IPS DF 4.7 (cell line): ENCODE measurements at regions not wholly inside any gene's neighbourhood (a gene's known extent, or its start where the extent isn't known, plus 50 kb on each side); places are given as distances from the start of the nearest gene placed in this dataset.

ENCODE experiments used
- DNase-seq: peaks from one replicate; pipeline ENCODE4 v3.0.0-alpha.2; 2013; ENCODE audit warnings: low spot score; ENCODE audit errors: extremely low read depth

- DNase-seq: no peak
Measured at GRCh38 chr13:63175536-63175935, 1759.9 kb upstream of the PCDH20 start.

- no peak for DNase-seq
Measured at GRCh38 chr13:63167699-63168337, 1752.2 kb upstream of the PCDH20 start.

DNA sequence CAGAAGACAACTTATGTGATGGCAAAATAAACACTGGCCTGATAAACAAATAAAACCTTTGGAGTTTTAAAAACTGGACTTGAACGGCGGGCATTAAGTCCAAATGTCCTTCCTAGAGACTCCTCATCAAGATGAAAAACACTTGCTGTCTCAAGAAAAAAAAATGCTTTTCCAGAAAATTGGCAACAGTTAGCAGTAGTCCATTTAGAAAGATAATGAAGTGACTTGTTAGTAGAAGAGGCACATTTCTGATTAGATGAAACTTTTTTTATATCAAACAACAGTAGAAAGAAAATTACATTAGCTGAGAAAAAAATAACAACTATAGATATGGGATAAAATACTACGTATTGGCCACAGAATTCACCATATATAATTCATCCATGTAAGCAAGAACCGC lies 1750.7 kb upstream of the PCDH20 start:
- no peak for DNase-seq

- no peak for DNase-seq
Measured at GRCh38 chr13:63163903-63164302, 1748.3 kb upstream of the PCDH20 start.

GRCh38 chr13:63161219-63161618 lies 1745.6 kb upstream of the PCDH20 start:
- no peak for DNase-seq

DNA sequence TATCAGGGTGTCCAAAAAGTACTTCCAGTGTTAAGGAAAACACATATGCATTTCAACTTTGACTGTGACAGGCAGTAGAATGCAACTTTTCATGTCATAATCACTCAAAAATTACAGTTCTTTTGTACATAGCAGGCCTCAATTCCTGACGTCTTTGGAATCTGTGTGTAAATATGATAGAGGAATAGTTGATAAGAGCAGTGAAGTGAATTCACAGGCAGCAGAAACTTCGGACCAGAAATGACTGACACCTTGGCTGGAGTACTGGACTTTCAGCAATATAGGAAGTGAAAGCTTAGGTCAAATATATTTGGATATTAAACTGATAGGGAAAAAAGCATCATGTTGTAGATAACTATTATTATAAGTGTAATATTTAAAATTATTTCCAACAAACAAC lies 1741.2 kb upstream of the PCDH20 start:
- no peak for DNase-seq

GRCh38 chr13:63149375-63149774 lies 1733.7 kb upstream of the PCDH20 start:
- DNase-seq: no peak

GRCh38 chr13:63139277-63139676 lies 1723.6 kb upstream of the PCDH20 start:
- no peak for DNase-seq

GRCh38 chr13:63129995-63130394 lies 1714.3 kb upstream of the PCDH20 start:
- no peak for DNase-seq

DNA sequence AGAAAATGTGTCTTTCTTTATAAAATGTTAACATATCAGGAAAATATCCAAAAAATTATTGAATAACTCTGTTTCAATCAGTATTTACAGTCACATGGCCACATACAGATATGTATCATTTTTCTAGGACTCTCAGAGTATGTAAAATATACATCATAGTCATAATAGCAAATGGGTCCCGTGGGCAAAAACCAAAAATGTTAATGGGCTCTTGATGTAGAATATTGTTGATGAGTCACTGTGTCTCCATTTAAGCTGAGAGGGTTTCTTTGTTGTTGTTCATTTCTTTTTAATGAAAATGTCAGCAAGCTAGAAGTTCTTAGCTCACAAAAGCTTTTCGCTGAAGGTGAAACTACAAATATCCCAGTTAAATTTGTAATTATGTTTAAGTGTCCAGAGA lies 1713.1 kb upstream of the PCDH20 start:
- DNase-seq: no peak

DNA sequence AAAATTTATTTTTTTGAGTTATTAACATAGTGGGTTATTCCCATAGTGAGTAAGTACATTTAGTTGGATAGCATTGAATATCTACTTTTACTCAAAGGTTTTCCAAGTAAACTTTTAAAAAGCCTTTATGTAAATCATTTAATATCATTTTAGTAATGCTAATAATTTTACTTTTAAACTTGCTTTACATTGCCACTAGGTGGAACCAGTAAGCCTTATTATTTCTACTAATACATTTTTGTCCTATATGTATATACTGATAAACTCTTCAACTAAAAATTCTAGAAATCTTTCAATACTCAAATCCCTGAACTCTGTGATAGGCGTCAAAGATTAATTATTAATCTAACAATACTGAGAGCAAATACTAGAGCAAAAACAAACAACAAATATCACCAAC lies 1709.2 kb upstream of the PCDH20 start:
- DNase-seq: no peak

DNA sequence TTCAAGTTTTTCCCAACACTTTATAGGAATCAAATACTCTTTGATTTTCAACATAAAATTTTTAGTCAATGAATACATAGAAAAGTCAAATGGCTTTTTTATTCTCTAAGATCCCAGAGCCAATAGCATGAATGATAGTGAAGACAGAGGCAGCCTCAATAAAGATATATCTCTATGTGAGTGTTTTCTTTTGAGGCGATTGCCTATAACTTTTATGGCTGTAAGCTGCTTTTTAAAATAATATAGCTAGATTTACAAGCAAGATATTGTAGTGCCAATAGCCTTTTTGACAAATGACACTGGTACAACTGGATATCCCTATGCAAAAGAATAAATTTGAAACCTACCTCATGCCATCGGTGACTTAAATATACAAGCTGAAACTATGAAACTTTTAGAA lies 1705.2 kb upstream of the PCDH20 start:
- DNase-seq: no peak

GRCh38 chr13:63117710-63118109 lies 1702.1 kb upstream of the PCDH20 start:
- no peak for DNase-seq

- no peak for DNase-seq
Measured at GRCh38 chr13:63112799-63113395, 1697.2 kb upstream of the PCDH20 start.

- no peak for DNase-seq
Measured at GRCh38 chr13:63110466-63110865, 1694.8 kb upstream of the PCDH20 start.

GRCh38 chr13:63107179-63107943 lies 1691.7 kb upstream of the PCDH20 start:
- no peak for DNase-seq

- no peak for DNase-seq
Measured at GRCh38 chr13:63094717-63095116, 1679.1 kb upstream of the PCDH20 start.

- DNase-seq: no peak
Measured at GRCh38 chr13:63093907-63094469, 1678.3 kb upstream of the PCDH20 start.

- DNase-seq: no peak
Measured at GRCh38 chr13:63092456-63092855, 1676.8 kb upstream of the PCDH20 start.

GRCh38 chr13:63090524-63090923 lies 1674.9 kb upstream of the PCDH20 start:
- no peak for DNase-seq

DNA sequence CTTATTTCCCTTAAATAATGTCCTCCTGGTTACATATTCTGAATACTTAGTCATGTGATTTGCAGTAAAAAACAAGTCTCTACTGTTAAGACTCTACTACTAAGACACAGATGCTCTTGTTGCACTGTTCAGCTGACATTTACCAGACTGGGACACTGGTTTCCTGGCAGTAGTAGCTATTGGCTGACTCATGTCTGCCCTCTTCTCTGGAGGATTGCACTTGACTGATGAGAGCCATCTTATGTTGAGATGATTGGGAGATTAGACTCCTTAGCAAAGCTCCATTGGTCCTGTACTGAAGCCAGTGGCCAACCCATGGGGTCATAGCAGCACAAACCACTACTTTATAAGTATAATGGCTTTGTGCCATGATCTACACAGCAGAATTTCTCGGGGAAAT lies 1672.6 kb upstream of the PCDH20 start:
- DNase-seq: no peak

GRCh38 chr13:63086286-63086685 lies 1670.6 kb upstream of the PCDH20 start:
- DNase-seq: no peak
